HG02678 (cell line): ENCODE measurements at regions not wholly inside any gene's neighbourhood (a gene's known extent, or its start where the extent isn't known, plus 50 kb on each side); places are given as distances from the start of the nearest gene placed in this dataset.
"Not testable (repeated sequence)": the region's sequence is repeated elsewhere in the genome, so short reads cannot be mapped to it uniquely, and the experiment has no call there.

Experiments
- ATAC-seq: cut with Tn5 transposase; IDR thresholded peaks from one replicate; pipeline ENCODE4 v1.9.1; 2021; ENCODE audit warnings: mild to moderate bottlenecking, moderate library complexity; ENCODE audit not compliant: unreplicated experiment

- ATAC-seq = not testable (repeated sequence)
Measured at GRCh38 chr19:30265918-30266317, 106.3 kb upstream of the ZNF536 start.

GRCh38 chr19:30266687-30267086 is 105.5 kb upstream of the ZNF536 start:
- ATAC-seq = no peak

DNA sequence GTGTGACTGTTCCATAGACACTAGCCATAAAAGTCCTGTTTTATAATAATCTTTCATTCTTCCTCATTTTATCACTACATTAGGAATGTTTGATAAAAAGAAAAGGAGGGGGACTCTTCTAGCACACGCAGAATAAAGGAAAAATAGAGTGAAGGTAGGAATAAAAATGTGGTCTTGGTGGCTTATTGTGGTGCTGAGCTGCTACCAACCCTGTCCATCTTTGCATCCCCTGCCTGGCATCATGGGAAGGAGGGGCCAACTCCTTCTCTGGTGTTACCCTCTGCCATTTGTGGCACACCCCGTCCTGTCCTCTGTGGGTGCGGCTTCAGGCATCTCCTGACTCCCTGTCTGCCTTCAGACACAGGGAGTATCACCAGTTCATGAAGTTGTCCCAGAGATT is 104.9 kb upstream of the ZNF536 start:
- no peak for ATAC-seq

DNA sequence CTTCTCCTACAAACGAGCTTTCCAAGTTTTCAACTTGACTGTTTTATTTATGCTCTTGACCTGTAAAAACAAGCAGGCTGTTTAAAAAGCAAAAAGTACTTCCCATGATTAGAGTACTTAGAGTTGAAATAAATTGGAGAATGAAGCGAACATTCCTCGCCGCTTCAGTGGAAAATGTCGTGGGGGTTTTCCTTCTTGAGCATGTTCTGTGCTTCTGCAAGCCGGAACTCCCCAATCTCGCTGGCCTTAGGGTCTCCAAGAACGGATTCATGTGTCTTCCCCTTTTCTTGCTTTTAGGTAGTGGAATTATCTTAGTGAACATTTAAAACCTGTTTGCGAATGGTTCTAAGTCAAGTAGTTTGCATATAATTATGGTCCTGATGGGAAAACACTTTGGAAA is 103.6 kb upstream of the ZNF536 start:
- ATAC-seq = no peak

DNA sequence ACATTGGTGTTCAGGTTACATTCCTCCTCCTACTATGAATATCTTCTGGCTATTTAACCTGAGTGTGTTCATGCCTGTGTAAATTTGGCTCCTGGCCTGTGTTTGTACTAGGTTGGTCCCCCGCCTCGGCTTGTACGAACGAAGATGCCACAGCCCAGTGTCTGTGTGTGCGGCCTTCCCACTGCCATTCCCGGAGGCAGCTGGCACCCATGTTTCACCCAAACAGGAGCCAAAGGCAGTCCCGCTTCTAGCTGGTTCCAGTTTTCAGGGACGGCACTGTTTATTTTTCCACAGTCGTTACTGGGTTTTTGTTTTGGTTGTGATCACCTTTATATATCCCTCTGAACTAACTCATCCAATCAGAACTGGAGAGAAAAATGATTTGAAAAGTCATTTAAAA is 102.5 kb upstream of the ZNF536 start:
- ATAC-seq = no peak

GRCh38 chr19:30271816-30272215 is 100.4 kb upstream of the ZNF536 start:
- no peak for ATAC-seq

DNA sequence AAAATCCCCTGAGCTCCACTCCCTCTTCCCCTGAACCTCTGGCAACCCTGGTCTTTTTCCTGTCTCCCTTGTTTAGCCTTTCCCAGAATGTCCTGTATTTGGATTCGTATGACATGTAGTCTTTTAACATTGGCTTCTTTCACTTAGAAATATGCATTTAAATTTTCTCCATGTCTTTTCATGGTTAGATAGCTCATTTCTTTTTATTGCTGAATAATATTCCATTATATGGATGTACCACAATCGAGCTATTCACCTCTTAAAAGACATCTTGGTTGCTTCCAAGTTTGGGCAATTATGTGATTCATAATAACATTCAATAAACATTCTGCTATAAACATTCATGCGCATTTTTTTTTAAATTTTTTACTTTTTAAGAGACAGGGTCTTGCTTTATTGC is 99.6 kb upstream of the ZNF536 start:
- no peak for ATAC-seq

GRCh38 chr19:30273184-30273583 is 99.0 kb upstream of the ZNF536 start:
- ATAC-seq = no peak

GRCh38 chr19:30274987-30275386 is 97.2 kb upstream of the ZNF536 start:
- ATAC-seq = no peak

DNA sequence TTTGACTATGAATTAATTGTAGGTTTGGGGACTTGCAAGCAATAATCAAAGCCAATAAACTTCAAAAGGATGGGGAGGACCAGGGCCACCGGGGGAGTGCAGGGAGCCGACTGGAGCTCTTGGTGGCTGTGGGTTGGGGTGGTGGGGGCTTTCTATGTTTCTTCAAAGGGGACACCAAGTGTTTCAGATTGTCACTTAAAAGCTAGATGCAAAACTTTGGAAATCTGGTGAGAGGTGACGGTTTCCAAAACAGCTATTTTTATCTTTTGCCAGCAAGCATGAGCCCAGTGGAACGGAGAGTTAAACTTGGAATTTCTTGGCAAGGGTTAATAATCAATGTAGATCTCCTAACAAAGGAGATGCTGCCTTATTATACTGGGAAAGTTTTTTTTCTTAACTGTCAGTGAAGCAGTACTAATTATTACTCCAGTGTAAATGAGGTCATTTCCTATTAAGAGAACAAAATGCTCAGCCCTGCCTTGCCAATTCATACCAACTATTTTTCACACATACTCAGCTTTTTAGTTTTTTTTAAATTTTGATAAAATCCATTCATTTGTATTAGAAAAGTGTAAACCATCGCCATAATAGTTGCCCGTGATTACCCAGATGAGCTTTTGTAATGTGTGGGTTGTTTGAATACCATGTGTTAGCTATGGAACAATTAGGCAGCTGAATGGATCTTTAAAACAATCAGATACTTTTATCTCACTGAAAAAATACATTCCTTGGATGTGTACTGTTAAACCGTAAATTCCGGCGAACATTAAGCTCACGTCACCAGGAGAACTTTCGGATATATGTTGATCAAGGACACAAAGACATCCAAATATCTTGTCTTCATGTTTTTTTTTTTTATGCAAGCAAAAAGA is 95.9 kb upstream of the ZNF536 start:
- no peak for ATAC-seq

GRCh38 chr19:30276883-30277280 is 95.3 kb upstream of the ZNF536 start:
- ATAC-seq = no peak

- ATAC-seq = no peak
Measured at GRCh38 chr19:30277941-30278881, 94.0 kb upstream of the ZNF536 start.

GRCh38 chr19:30278882-30279254 is 93.3 kb upstream of the ZNF536 start:
- no peak for ATAC-seq

DNA sequence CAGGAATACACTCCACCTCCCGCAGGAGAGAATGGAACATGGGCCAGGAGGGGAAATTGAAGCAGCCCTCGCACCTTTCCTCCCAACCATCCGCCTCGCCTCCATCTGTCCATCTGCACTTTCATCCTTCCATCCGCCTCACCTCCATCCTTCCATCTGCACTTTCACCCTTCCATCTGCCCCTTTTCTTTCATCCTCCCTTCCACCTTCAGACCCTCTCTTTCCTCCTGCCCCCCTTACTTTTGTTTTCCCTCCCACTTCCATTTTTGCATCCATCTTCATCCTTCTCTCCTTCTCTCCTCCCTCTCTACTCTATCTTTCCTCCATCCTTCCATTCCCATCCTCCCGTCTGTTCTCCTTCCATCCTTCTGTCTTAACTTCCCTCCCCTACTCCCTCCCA is 92.2 kb upstream of the ZNF536 start:
- no peak for ATAC-seq

DNA sequence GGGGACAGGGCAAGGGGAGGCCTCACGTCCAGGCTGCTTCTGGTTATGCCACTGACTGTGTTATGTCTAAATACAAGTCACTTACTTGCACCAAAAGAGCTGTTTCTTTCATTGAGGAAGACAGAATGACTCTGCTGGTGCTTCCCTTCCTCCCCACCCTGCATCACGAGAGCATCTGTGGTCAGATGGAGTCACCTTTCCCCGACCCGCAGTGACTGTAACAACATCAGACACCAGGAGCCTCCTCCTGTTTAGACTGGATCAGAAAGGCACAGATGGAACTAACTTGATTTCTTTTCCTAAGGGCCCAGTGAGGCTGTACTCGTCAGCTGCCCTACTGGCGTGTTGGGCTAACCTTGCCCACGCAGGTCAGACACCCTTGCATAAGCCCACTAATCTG is 90.3 kb upstream of the ZNF536 start:
- ATAC-seq = no peak

GRCh38 chr19:30283556-30283955 is 88.6 kb upstream of the ZNF536 start:
- no peak for ATAC-seq

GRCh38 chr19:30284209-30284608 is 88.0 kb upstream of the ZNF536 start:
- ATAC-seq = no peak

DNA sequence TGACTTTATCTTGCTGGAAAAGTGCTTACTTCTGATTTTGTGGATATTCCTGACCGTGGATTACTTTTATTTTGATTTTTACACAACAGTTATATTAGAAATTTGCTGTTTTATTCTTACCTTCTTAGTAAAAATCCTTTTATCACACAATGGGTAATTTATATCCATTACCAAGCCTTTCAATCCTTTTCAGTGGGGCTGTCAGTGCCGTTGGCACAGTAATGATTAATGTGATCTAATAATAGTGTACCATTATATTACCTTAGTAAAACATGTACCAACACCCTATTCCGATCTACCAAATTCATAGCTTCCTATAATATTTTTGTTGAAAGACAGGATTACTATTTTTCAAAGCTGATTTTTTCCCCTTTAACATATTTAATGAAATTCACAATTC is 87.3 kb upstream of the ZNF536 start:
- no peak for ATAC-seq

DNA sequence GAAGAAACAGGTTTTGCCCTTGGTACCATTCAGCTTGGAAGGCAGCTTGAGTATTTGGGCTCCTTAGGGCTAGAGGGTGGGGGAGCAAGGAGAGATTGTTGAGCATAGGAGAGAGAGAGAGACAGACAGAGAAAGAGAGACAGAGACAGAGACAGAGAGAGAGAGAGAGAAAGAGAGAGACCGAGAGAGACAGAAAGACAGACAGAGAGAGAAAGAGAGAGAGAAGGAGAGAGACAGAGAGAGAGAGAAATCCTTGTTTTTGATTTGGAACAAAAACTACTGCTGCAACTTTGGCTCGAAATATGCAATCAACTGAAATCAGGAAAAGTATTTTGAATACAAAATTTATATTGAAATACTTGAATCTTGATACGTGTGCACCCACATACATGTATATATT is 85.8 kb upstream of the ZNF536 start:
- no peak for ATAC-seq

DNA sequence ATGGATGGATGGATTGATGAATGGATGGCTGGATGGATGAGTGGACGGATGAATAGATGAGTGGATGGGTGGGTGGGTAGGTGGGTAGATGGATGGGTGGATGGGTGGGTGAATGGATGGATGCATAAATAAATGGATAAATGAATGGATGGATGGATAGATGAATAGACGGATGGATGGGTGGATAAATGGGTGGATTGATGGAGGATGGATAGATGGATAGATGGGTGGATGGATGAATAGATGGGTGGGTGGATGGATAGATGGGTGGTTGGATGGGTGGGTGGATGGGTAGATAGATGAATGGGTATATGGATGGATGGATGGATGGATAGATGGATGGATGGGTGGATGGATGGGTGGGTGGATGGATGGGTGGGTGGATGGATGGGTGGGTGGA is 84.9 kb upstream of the ZNF536 start:
- no peak for ATAC-seq

GRCh38 chr19:30287973-30288372 is 84.2 kb upstream of the ZNF536 start:
- no peak for ATAC-seq

DNA sequence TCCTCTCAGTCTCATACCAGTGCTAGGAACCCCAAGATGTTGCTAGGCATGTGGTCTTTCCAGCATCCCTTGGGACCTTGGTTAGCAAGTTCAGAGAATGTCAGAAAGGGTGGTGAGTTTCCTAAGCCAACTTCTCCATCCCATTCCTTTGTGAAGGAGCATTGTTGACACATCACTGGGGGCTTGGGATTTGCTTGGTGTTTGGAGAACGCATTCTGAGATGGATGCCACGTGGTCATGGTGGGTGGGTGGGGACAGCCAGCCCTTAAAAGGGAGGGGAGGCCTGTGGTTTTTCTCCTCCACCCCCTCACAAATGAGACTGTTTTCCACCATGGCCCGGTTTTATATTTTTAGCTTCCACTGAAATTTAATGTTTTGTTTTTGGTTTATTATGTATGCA is 83.3 kb upstream of the ZNF536 start:
- ATAC-seq = no peak
